Natural killer cell (primary cell): ENCODE measurements at regions not wholly inside any gene's neighbourhood (a gene's known extent, or its start where the extent isn't known, plus 50 kb on each side); places are given as distances from the start of the nearest gene placed in this dataset.

Source experiments
- ATAC-seq, 3 donors: fragments of 150-1000 bp in 2 of 3; fragments of 200-7000 bp in 1 of 3; cut with Tn5 transposase; 1 replicate in 1 of 3; 2 replicates in 2 of 3; pipeline ENCODE4 v1.10.0; 2021; ENCODE audit warnings: mild to moderate bottlenecking in 2 of 3, moderate library complexity in 2 of 3
- DNase-seq, 2 donors: peaks; one replicate each; pipeline versions ENCODE4 v3.0.0 to v3.0.0-alpha.2; 2013 to 2021; ENCODE audit warnings: mixed read lengths in 1 of 2
- H3K27ac ChIP-seq: one replicate; pipeline ENCODE4 v1.5.1; 2013; ENCODE audit warnings: mild to moderate bottlenecking, low read length
- H3K27me3 ChIP-seq: one replicate; pipeline ENCODE4 v1.6.1; 2013; ENCODE audit warnings: low read length; ENCODE audit not compliant: control insufficient read depth, insufficient read depth
- H3K36me3 ChIP-seq: one replicate; pipeline ENCODE4 v1.6.1; 2013; ENCODE audit warnings: low read length; ENCODE audit not compliant: control insufficient read depth, insufficient read depth
- H3K4me1 ChIP-seq: one replicate; pipeline ENCODE4 v1.6.1; 2013; ENCODE audit warnings: low read length; ENCODE audit not compliant: control insufficient read depth, insufficient read depth
- H3K4me3 ChIP-seq: one replicate; pipeline ENCODE4 v1.5.1; 2013; ENCODE audit warnings: low read length
- H3K9me3 ChIP-seq: one replicate; pipeline ENCODE4 v1.6.1; 2013; ENCODE audit warnings: low read length; ENCODE audit not compliant: control insufficient read depth, insufficient read depth
- H3K27ac Mint-ChIP-seq, 2 donors: one replicate each; pipeline ENCODE4 v1.8.0; 2022; ENCODE audit warnings: mild to moderate bottlenecking in 2 of 2, mixed read lengths in 2 of 2, moderate library complexity in 1 of 2
- H3K27me3 Mint-ChIP-seq, 2 donors: one replicate each; pipeline ENCODE4 v1.8.0; 2022; ENCODE audit warnings: low read depth in 2 of 2, mixed read lengths in 2 of 2
- H3K36me3 Mint-ChIP-seq: one replicate; pipeline ENCODE4 v1.8.0; 2022; ENCODE audit warnings: mixed read lengths
- H3K4me1 Mint-ChIP-seq, 2 donors: one replicate each; pipeline ENCODE4 v1.8.0; 2022; ENCODE audit warnings: mixed read lengths in 2 of 2
- H3K4me3 Mint-ChIP-seq: one replicate; pipeline ENCODE4 v1.8.0; 2022; ENCODE audit warnings: mild to moderate bottlenecking, moderate library complexity, mixed read lengths
- H3K9me3 Mint-ChIP-seq, 2 donors: one replicate each; pipeline ENCODE4 v1.8.0; 2022; ENCODE audit warnings: mixed read lengths in 2 of 2
- CTCF ChIP-seq: fragments of 200-600 bp; IDR thresholded peaks from one replicate; pipeline ENCODE4 v1.8.0; 2022; ENCODE audit warnings: antibody characterized with exemption
- WGBS: methylation state at CpG from one replicate; pipeline ENCODE4 v1.1.7; 2013; ENCODE audit warnings: missing lambda C conversion rate; ENCODE audit not compliant: insufficient coverage; 5-methylcytosine and 5-hydroxymethylcytosine counted together
- intact Hi-C: fragments of 100-400 bp; cut with micrococcal nuclease; formaldehyde crosslinking; loops from one replicate; pipeline ENCODE4 v1.14.2; 2022

DNA sequence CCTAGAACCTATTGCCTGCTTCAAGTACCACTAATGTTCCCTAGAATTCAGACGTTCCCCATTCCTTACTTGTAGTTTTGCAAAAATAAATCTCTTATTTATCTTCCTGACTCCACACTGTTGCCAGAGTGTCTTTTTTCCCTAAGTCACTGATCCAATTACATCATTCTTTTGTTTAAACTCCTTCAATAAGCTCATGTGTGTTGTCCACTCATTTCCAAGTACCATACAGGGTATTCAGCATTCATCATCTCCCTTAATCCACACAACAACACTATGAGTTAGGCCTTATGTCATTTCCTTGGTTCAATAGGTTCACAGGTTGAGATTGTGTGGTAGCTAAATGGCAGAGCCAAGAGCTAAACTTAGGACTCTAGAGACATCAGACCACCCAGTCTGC is 119.9 kb upstream of the RHOBTB1 start:
- no peak for DNase-seq
- Histone ChIP-seq H3K4me1 (no peaks in the 10 kb centered on the region), H3K4me3 (no peak overlapping the region), H3K27me3 (no peaks in the 10 kb centered on the region), H3K36me3 (no peaks in the 10 kb centered on the region), H3K27ac (no peak overlapping the region), H3K9me3 (no peaks in the 10 kb centered on the region)
- 89% methylated on average over 1 of the region's 1 CpG for WGBS
- no peaks in the 10 kb centered on the region for H3K27me3 Mint-ChIP-seq
- intact Hi-C loops = no loop called here
- H3K4me1 Mint-ChIP-seq = no peaks in the 10 kb centered on the region
- no peak for ATAC-seq
- no peak overlapping the region for H3K27ac Mint-ChIP-seq
- no peak overlapping the region for H3K4me3 Mint-ChIP-seq
- TF ChIP-seq CTCF = no peak
- H3K9me3 Mint-ChIP-seq = no peaks in the 10 kb centered on the region
- no peaks in the 10 kb centered on the region for H3K36me3 Mint-ChIP-seq

DNA sequence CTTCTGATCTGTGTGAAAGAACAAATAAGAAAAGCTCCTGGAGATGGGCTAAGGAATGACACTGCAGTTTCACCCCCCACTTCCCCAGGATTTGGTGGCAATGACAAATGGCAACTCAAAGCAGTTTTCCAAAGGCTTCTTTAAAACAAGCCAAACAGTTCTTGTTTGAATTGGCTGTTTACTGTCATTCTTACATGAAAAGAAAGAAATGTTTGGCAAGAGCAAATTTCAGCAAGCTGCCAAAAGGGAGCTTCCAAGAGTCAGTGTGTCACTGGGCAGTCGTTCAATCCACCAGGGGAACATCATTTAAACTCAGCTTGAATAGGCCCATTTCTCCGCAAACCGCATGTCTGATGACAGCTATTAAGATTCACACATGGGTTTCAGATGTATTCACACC is 119.0 kb upstream of the RHOBTB1 start:
- Mint-ChIP-seq H3K4me3 (no peak overlapping the region), H3K4me1 (no peaks in the 10 kb centered on the region), H3K27me3 (no peaks in the 10 kb centered on the region), H3K9me3 (no peaks in the 10 kb centered on the region), H3K36me3 (no peaks in the 10 kb centered on the region), H3K27ac (no peak overlapping the region)
- Histone ChIP-seq H3K27ac (no peak overlapping the region), H3K4me3 (no peak overlapping the region), H3K27me3 (no peaks in the 10 kb centered on the region), H3K4me1 (no peaks in the 10 kb centered on the region), H3K36me3 (no peaks in the 10 kb centered on the region), H3K9me3 (no peaks in the 10 kb centered on the region)
- TF ChIP-seq CTCF = no peak
- DNase-seq (no peak), ATAC-seq (no peak)
- WGBS = 95% methylated on average over 3 of the region's 3 CpGs
- intact Hi-C loops = no loop called here

DNA sequence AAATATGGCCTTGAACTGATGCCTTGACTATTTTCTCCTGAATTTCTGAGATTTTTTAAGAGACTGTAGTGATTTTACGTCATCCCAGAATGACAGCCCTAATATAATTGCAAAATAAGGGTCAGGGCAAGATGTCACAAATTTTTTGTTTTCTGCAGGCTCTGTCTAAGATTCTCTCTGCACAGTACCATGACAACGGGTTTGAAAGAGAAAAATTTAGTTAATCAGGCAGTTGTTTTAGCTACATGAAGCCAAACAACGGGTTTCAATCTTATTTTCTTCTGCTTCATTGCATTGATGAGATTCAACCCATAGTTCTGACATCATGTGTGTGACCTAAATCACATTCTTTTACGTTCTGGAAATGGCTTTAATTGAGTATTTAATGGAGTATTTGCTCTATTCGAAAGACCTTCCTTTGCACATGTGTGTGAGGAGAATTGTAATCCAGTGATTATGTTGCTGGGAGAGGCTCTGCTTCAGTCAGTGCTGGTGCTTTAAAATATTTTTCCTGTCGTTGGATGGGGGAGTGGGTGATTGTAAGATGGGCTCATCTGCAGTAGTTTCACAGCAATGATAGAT is 118.0 kb upstream of the RHOBTB1 start:
- Histone ChIP-seq H3K9me3 (no peaks in the 10 kb centered on the region), H3K36me3 (no peaks in the 10 kb centered on the region), H3K27me3 (no peaks in the 10 kb centered on the region), H3K4me1 (no peaks in the 10 kb centered on the region), H3K4me3 (no peak overlapping the region), H3K27ac (no peak overlapping the region)
- DNase-seq (no peak), ATAC-seq (no peak)
- TF ChIP-seq CTCF = no peak
- no peak overlapping the region for H3K27ac Mint-ChIP-seq
- H3K4me3 Mint-ChIP-seq = no peak overlapping the region
- intact Hi-C loops = no loop called here
- H3K27me3 Mint-ChIP-seq = no peaks in the 10 kb centered on the region
- no peaks in the 10 kb centered on the region for H3K4me1 Mint-ChIP-seq
- 79% methylated on average over 6 of the region's 6 CpGs for WGBS
- H3K9me3 Mint-ChIP-seq = no peaks in the 10 kb centered on the region
- no peaks in the 10 kb centered on the region for H3K36me3 Mint-ChIP-seq

DNA sequence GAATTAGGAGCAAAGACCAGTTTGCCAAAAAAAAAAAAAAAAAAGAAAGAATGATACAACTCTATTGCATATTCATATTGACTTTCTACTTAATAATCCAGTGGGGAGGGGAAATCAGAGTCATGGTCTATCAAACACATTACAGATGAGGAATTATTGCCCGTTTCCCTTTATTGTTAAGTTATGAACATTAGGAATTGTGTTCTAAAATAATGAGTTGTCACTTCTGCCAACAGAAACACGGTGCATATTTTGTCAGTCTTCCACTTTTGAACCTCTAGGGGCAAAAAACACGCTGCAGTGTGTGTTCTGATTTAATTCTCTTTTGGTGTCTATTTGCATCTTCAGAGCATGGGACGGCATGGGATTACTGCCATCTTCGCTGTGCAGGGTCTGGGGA is 115.7 kb upstream of the RHOBTB1 start:
- ATAC-seq (no peak), DNase-seq (no peak)
- Mint-ChIP-seq H3K4me3 (no peak overlapping the region), H3K27ac (no peak overlapping the region), H3K36me3 (no peaks in the 10 kb centered on the region), H3K4me1 (no peaks in the 10 kb centered on the region), H3K9me3 (no peaks in the 10 kb centered on the region), H3K27me3 (no peaks in the 10 kb centered on the region)
- WGBS = 87% methylated on average over 5 of the region's 5 CpGs
- no peaks in the 10 kb centered on the region for H3K27me3 ChIP-seq
- no peak for TF ChIP-seq CTCF
- intact Hi-C loops = no loop called here
- no peaks in the 10 kb centered on the region for H3K4me1 ChIP-seq
- H3K4me3 ChIP-seq = no peak overlapping the region
- no peaks in the 10 kb centered on the region for H3K36me3 ChIP-seq
- H3K9me3 ChIP-seq = no peaks in the 10 kb centered on the region
- H3K27ac ChIP-seq = no peak overlapping the region
